GM23338 (cell line): ENCODE measurements at regions not wholly inside any gene's neighbourhood (a gene's known extent, or its start where the extent isn't known, plus 50 kb on each side); places are given as distances from the start of the nearest gene placed in this dataset.
A peak's percentile ranks its signal among the peaks of the same experiment; 100 is the strongest.

Experiments used
- ATAC-seq: fragments of 200-7000 bp; cut with Tn5 transposase; 3 replicates; pipeline ENCODE4 v1.9.1; 2020
- DNase-seq: peaks from one replicate; pipeline ENCODE4 v3.0.0-alpha.2; 2015; ENCODE audit warnings: low spot score
- H2AFZ ChIP-seq: fragments of 200-600 bp; sonication (generic); 2 replicates; pipeline ENCODE4 v1.8.0; 2016; ENCODE audit warnings: antibody characterized with exemption, mild to moderate bottlenecking, moderate library complexity
- H3F3A ChIP-seq: fragments of 200-600 bp; sonication (generic); replicated peaks from 2 replicates; pipeline ENCODE4 v1.8.0; 2017; ENCODE audit warnings: antibody characterized with exemption, mixed run types, low read depth
- H3K27ac ChIP-seq: fragments of 200-600 bp; sonication (generic); 2 replicates; pipeline ENCODE4 v1.6.1; 2016; ENCODE audit warnings: low read depth
- H3K27me3 ChIP-seq: fragments of 200-600 bp; sonication (generic); 2 replicates; pipeline ENCODE4 v1.8.0; 2016; ENCODE audit warnings: mild to moderate bottlenecking, mixed run types, moderate library complexity; ENCODE audit not compliant: insufficient read depth
- H3K36me3 ChIP-seq: fragments of 200-600 bp; sonication (generic); 2 replicates; pipeline ENCODE4 v1.8.0; 2016; ENCODE audit warnings: mild to moderate bottlenecking; ENCODE audit not compliant: insufficient read depth
- H3K4me1 ChIP-seq: fragments of 200-600 bp; sonication (generic); 2 replicates; pipeline ENCODE4 v1.8.0; 2016; ENCODE audit warnings: mild to moderate bottlenecking, moderate library complexity; ENCODE audit not compliant: insufficient read depth
- H3K4me2 ChIP-seq: fragments of 200-600 bp; sonication (generic); 2 replicates; pipeline ENCODE4 v1.7.1; 2017; ENCODE audit warnings: mixed run types
- H3K4me3 ChIP-seq: fragments of 200-600 bp; sonication (generic); 2 replicates; pipeline ENCODE4 v1.6.1; 2016; ENCODE audit warnings: mixed run types
- H3K79me2 ChIP-seq: fragments of 200-600 bp; sonication (generic); replicated peaks from 2 replicates; pipeline ENCODE4 v1.8.0; 2017; ENCODE audit warnings: mild to moderate bottlenecking; ENCODE audit not compliant: insufficient read depth
- H3K9me2 ChIP-seq: fragments of 200-600 bp; sonication (generic); 2 replicates; pipeline ENCODE4 v1.8.0; 2017; ENCODE audit not compliant: insufficient read depth
- H4K20me1 ChIP-seq: fragments of 200-600 bp; sonication (generic); replicated peaks from 2 replicates; pipeline ENCODE4 v1.8.0; 2017; ENCODE audit warnings: mild to moderate bottlenecking; ENCODE audit not compliant: insufficient read depth
- H3K27ac Mint-ChIP-seq: 2 replicates; pipeline ENCODE4 v1.8.0; 2020; ENCODE audit warnings: inconsistent platforms, mild to moderate bottlenecking, moderate library complexity, mixed read lengths
- H3K27me3 Mint-ChIP-seq: 3 replicates; pipeline ENCODE4 v1.8.0; 2022; ENCODE audit warnings: low read depth, mild to moderate bottlenecking, moderate library complexity, mixed read lengths, inconsistent platforms; ENCODE audit not compliant: insufficient read depth, poor library complexity
- H3K36me3 Mint-ChIP-seq: 3 replicates; pipeline ENCODE4 v1.8.0; 2021; ENCODE audit warnings: low read depth, mild to moderate bottlenecking, inconsistent platforms, moderate library complexity, mixed read lengths
- H3K4me1 Mint-ChIP-seq: 3 replicates; pipeline ENCODE4 v1.8.0; 2020; ENCODE audit warnings: mild to moderate bottlenecking, inconsistent platforms, mixed read lengths
- H3K4me3 Mint-ChIP-seq: 3 replicates; pipeline ENCODE4 v1.8.0; 2021; ENCODE audit warnings: moderate library complexity, mild to moderate bottlenecking, inconsistent platforms, mixed read lengths
- H3K9me3 Mint-ChIP-seq: 3 replicates; pipeline ENCODE4 v1.8.0; 2020; ENCODE audit warnings: moderate library complexity, mild to moderate bottlenecking, inconsistent platforms, mixed read lengths
- CREB1 ChIP-seq: fragments of 250-450 bp; sonication (Bioruptor Pico); IDR thresholded peaks from 2 replicates; pipeline ENCODE4 v1.5.0; 2020; ENCODE audit warnings: low read depth, mild to moderate bottlenecking, moderate library complexity
- CTCF ChIP-seq, 2 experiments: fragments of 200-600 bp in 1 of 2; sonication (generic) in 1 of 2; conservative IDR thresholded peaks; 2 replicates each; pipeline versions ENCODE4 v1.5.1 to v1.6.1; 2016 to 2017; ENCODE audit warnings: antibody characterized with exemption in 2 of 2, low read depth in 2 of 2, mild to moderate bottlenecking in 2 of 2, moderate library complexity in 1 of 2
- ETS1 ChIP-seq: IDR thresholded peaks from 2 replicates; pipeline ENCODE4 v1.6.1; 2016; ENCODE audit warnings: antibody characterized with exemption
- EZH2 ChIP-seq: fragments of 200-600 bp; sonication (generic); IDR thresholded peaks from one replicate; pipeline ENCODE4 v1.8.0; 2017; ENCODE audit warnings: antibody characterized with exemption, mild to moderate bottlenecking, low read depth; ENCODE audit not compliant: unreplicated experiment
- EZH2phosphoT487 ChIP-seq: fragments of 200-600 bp; sonication (generic); IDR thresholded peaks from one replicate; pipeline ENCODE4 v1.8.1; 2018; ENCODE audit warnings: antibody characterized with exemption; ENCODE audit not compliant: unreplicated experiment
- JUNB ChIP-seq: IDR thresholded peaks from one replicate; pipeline ENCODE4 v1.6.1; 2016; ENCODE audit warnings: antibody characterized with exemption; ENCODE audit not compliant: unreplicated experiment
- NANOG ChIP-seq: IDR thresholded peaks from 2 replicates; pipeline ENCODE4 v1.6.1; 2016; ENCODE audit warnings: antibody characterized with exemption, borderline replicate concordance
- POLR2AphosphoS5 ChIP-seq: IDR thresholded peaks from 2 replicates; pipeline ENCODE4 v1.6.1; 2016; ENCODE audit warnings: antibody characterized with exemption, low read depth
- REST ChIP-seq: IDR thresholded peaks from one replicate; pipeline ENCODE4 v1.6.1; 2018; ENCODE audit warnings: antibody characterized with exemption; ENCODE audit not compliant: unreplicated experiment
- STAT1 ChIP-seq: IDR thresholded peaks from one replicate; pipeline ENCODE4 v1.6.1; 2016; ENCODE audit warnings: antibody characterized with exemption; ENCODE audit not compliant: unreplicated experiment
- ZNF114 ChIP-seq: fragments of 250-450 bp; sonication (Bioruptor Pico); IDR thresholded peaks from 2 replicates; pipeline ENCODE4 v1.5.0; 2020; ENCODE audit warnings: mild to moderate bottlenecking, moderate library complexity
- ZNF331 ChIP-seq: fragments of 250-450 bp; sonication (Bioruptor Pico); IDR thresholded peaks from 2 replicates; pipeline ENCODE4 v1.5.0; 2020; ENCODE audit warnings: low read depth, mild to moderate bottlenecking, moderate library complexity
- ZNF462 ChIP-seq: fragments of 250-450 bp; sonication (Bioruptor Pico); IDR thresholded peaks from 2 replicates; pipeline ENCODE4 v1.5.0; 2020; ENCODE audit warnings: mild to moderate bottlenecking, moderate library complexity

- H3K27me3 Mint-ChIP-seq: peaks cover 2% of the 10 kb centered on the region
- Histone ChIP-seq H3K27me3 (no peaks in the 10 kb centered on the region), H3K4me1 (peaks cover 30% of the 10 kb centered on the region), H2AFZ (peak overlapping the region; percentile 48), H3K4me3 (no peak overlapping the region), H3K9me2 (peaks cover 6% of the 10 kb centered on the region; the same call in 1 of the 2 replicates), H3K4me2 (no peak overlapping the region), H3K27ac (no peak overlapping the region), H4K20me1 (no peaks in the 10 kb centered on the region), H3K36me3 (no peaks in the 10 kb centered on the region), H3K79me2 (no peaks in the 10 kb centered on the region), H3F3A (0 out of 2 replicates have a peak, but pooled peaks cover 8% of the 10 kb centered on the region)
- peaks cover 25% of the 10 kb centered on the region for H3K4me1 Mint-ChIP-seq
- no peak overlapping the region for H3K4me3 Mint-ChIP-seq
- TF ChIP-seq JUNB (no peak), ZNF331 (CRISPR knock-in tag) (no peak), EZH2 (no peak), NANOG (no peak), POLR2AphosphoS5 (no peak), ETS1 (no peak), EZH2phosphoT487 (no peak), STAT1 (no peak), ZNF462 (CRISPR knock-in tag) (no peak), REST (no peak), CTCF (conservative IDR thresholded peaks at IDR 0.05; ENCODE audit: low read depth in 2 of 2) (no peak), ZNF114 (CRISPR knock-in tag) (no peak), CREB1 (CRISPR knock-in tag) (no peak)
- no peak overlapping the region for H3K27ac Mint-ChIP-seq
- ATAC-seq: no peak
- peak; percentile 16 for DNase-seq
- peaks cover 12% of the 10 kb centered on the region; the same call in 2 of the 3 replicates for H3K36me3 Mint-ChIP-seq
- peaks cover 5% of the 10 kb centered on the region; the same call in 1 of the 3 replicates for H3K9me3 Mint-ChIP-seq
Observed at GRCh38 chr4:137455647-137456321, 76.5 kb downstream of the PCDH18 start.
